ENCODE measurements at regions not wholly inside any gene's neighbourhood (a gene's known extent, or its start where the extent isn't known, plus 50 kb on each side); places are given as distances from the start of the nearest gene placed in this dataset.

- DNase-seq = no peak
Observed at GRCh38 chr5:158436271-158437065, 577.5 kb upstream of the CLINT1 start.

- peak; percentile 44 for DNase-seq
Observed at GRCh38 chr5:158435161-158435616, 576.2 kb upstream of the CLINT1 start.

DNA sequence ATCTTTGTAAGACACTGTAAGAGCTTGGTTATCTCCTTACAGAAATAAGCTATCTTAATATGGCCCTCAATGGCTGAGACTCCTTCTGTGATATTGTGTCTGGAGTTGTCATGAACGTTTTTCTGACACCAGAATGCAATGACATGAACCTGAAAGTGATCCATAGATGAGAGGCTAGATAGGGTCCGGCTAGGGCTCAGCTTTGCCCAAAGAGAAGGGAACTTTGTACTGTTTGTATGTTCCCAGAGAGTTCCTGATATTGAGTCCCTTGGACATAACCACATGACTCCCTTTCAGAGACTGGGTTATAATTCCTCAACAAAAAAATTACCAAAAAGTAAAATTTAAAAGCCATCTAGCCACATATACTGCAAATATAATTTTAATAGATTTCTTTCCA, 575.8 kb upstream of the CLINT1 start:
- no peak for DNase-seq

- DNase-seq = no peak
Observed at GRCh38 chr5:158433634-158434033, 574.7 kb upstream of the CLINT1 start.

GRCh38 chr5:158431369-158432029, 572.6 kb upstream of the CLINT1 start:
- DNase-seq = peak; percentile 8

DNA sequence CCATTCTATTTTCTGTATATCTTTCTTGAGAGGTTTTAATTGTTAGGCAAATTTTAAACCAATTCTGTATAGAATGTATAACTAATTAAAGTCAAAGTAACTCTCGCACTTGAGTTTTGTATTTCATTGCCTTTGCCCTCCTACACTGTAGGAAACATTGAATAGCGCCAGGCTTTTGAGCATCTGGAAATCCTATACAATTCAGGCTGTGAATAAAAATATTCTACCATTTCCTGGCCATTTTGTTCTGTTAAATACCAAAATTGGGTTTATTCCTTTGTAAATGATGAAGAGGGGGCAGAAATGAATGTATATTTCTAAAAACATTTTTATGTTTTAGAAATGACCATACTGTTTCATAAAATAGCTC, 571.8 kb upstream of the CLINT1 start:
- DNase-seq = no peak

GRCh38 chr5:158430166-158430797, 571.3 kb upstream of the CLINT1 start:
- DNase-seq = no peak

DNA sequence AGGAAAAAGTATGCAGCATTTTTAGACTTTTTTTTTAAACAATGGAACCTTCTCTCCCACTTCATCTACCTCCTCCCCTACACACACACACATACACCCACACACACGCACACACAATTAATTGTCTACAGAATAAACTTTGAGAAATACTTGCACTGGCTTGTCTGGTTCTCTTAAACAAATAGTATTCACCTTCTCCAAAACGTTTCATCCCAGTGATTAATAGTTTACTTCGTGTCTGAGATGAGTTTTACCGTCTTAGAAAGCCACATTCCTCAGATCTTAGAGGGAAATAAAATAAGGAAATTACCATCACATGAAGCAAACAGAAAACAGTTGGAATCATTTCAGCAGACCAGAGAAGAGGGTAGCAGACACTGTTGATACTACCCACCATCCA, 570.6 kb upstream of the CLINT1 start:
- DNase-seq = no peak

DNA sequence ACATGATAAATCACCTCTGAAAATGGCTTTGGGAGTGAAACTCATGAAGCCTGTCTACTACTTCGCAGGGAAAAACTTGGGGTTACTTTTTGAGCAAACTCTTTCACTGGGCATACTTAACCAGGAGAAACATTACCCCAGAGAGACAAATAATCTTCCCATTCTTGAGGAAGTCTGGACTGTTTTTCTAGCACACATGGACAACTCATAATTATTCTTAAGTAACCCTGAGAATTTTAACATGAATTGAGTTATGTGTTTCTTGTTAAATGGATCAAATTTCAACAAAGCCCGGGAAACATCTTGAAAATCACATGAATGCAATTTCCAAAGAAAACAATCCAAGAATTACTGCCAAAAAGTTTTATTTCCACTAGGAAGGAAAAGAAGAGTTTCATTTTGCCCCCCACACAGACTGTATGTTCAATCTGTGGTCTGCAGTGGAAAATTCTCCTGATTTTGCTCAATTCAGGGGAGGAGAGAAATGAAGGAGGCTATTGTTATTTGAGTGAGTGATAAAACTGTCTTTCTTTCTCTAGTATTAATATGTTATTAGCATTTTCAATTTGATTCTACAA, 564.8 kb upstream of the CLINT1 start:
- no peak for DNase-seq

- no peak for DNase-seq
Observed at GRCh38 chr5:158422653-158423515, 563.9 kb upstream of the CLINT1 start.

GRCh38 chr5:158421319-158421718, 562.4 kb upstream of the CLINT1 start:
- DNase-seq = no peak

DNA sequence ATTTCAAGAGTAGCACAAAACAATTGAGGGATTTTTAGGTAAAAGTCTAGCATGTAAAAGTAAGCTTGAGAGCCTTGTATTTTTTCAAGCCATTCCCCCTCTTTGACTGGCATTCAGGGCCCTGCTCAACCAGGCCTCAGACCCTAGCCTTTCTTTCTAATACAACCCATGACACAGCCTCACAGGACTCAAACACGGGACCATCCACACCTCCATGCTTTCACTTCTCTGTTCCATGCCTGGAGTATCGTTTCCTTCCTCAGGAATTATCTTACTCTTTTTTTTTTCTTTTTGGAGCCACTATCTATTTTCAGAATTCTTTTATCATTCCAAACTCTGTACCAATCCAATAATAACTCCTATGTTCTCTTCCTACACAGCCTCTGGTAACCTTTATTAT, 560.2 kb upstream of the CLINT1 start:
- DNase-seq = no peak

GRCh38 chr5:158414780-158415179, 555.8 kb upstream of the CLINT1 start:
- DNase-seq = no peak

GRCh38 chr5:158414333-158414762, 555.4 kb upstream of the CLINT1 start:
- no peak for DNase-seq

DNA sequence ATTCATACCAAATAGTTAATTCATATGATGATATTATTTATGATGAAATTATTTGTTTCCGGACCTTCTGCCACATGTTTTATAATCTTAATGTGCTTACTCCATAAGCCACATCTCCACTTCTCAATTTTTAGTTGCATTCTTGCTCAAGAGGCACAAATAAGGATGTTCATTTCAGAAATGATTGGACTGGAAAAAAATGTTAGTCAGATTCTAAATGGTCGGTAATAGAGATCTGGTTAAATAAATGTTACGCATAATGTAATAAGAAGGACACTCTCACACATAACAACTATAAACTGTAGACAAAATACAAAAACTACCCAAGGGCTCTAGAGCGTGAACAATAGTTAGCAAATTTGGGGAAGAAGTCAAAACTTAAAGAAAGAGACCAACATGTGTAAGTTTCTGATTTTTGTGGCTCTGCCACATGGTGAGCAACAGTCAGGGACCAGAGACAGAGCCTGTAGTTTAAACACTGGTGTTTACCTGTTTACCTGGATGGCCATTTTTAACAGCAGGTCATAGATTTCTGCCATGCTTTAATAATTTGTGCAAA, 554.3 kb upstream of the CLINT1 start:
- DNase-seq = no peak

- no peak for DNase-seq
Observed at GRCh38 chr5:158410976-158411375, 552.0 kb upstream of the CLINT1 start.

DNA sequence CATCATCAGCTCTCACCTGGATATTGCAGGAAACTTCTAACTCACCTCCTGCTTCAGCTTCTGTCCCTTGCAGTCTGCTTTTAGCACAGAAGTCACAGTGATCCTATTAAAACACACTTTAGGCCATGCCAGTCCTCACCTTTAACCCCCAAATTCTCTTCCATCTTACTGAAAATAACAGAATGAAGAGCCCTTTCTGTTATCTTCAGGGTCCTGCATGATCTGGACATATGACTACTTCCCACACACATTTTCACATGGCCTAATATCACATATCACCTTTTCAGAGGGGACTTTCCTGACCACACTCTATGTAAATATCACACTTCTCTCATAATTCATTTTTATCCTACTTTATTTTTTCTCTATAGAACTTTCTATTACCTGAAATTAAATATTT, 550.6 kb upstream of the CLINT1 start:
- no peak for DNase-seq

DNA sequence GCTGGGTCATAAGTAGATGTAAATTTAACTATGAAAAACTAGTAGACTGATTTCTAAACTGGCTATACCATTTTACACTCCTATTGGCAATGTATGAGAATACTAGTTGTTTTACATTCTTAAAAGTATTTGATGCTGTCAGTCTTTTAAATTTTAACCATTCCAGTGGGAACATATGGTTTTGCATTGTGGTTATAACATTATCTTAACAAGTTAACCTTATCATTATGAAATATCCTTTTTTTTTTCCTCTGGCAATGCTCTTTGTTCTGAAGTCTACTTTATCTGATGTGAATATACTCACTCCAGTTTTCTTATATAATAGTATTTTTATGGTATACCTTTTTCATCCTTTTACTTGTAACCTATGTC, 548.9 kb upstream of the CLINT1 start:
- no peak for DNase-seq

GRCh38 chr5:158406884-158407823, 548.2 kb upstream of the CLINT1 start:
- no peak for DNase-seq

- DNase-seq = no peak
Observed at GRCh38 chr5:158398360-158399201, 539.6 kb upstream of the CLINT1 start.
